Adipocyte (in vitro differentiated cells): ENCODE measurements at regions not wholly inside any gene's neighbourhood (a gene's known extent, or its start where the extent isn't known, plus 50 kb on each side); places are given as distances from the start of the nearest gene placed in this dataset.

Experiments used
- DNase-seq: peaks from one replicate; pipeline ENCODE4 v3.0.0-alpha.2; 2015; ENCODE audit warnings: low read depth
- H3K27me3 ChIP-seq: replicated peaks from 2 replicates; pipeline ENCODE4 v1.7.0; 2013; ENCODE audit warnings: mild to moderate bottlenecking, low read length, moderate library complexity; ENCODE audit not compliant: control insufficient read depth, insufficient read depth
- H3K36me3 ChIP-seq: 2 replicates; pipeline ENCODE4 v1.7.0; 2013; ENCODE audit warnings: low read length, mild to moderate bottlenecking, moderate library complexity; ENCODE audit not compliant: control insufficient read depth, insufficient read depth, severe bottlenecking
- H3K4me1 ChIP-seq: 2 replicates; pipeline ENCODE4 v1.7.0; 2013; ENCODE audit warnings: mild to moderate bottlenecking, low read length, moderate library complexity; ENCODE audit not compliant: control insufficient read depth, insufficient read depth
- H3K4me3 ChIP-seq: 2 replicates; pipeline ENCODE4 v1.7.0; 2013; ENCODE audit warnings: mild to moderate bottlenecking, low read length, moderate library complexity
- H3K9ac ChIP-seq: 2 replicates; pipeline ENCODE4 v1.7.0; 2013; ENCODE audit warnings: mild to moderate bottlenecking, low read length, moderate library complexity
- H3K9me3 ChIP-seq: 2 replicates; pipeline ENCODE4 v1.7.0; 2013; ENCODE audit warnings: mild to moderate bottlenecking, low read length, moderate library complexity; ENCODE audit not compliant: control insufficient read depth

DNA sequence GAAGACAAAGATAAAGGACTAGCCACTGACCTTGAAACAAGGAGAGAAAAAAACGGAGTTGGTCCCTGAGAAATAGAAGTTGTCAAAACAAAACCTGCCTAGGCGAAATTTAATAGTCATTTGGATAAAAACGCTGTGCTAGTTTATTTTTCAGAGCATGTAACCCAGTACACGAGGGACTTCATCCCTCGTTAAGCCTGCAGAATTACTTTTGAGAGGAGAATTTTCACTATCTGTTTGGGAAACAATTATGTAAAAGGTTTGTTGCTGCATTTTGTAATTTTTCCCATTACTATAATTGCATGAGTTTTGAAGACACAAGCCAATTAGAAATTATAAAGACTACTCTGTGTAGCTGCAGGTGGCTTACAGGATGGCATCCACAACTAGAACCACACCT lies 71.6 kb upstream of the MAP3K7 start:
- H3K27me3 ChIP-seq, result peaks cover 8% of the 10 kb centered on the region
- no peaks in the 10 kb centered on the region for H3K4me1 ChIP-seq
- H3K36me3 ChIP-seq, result no peaks in the 10 kb centered on the region
- H3K4me3 ChIP-seq, result no peak overlapping the region
- DNase-seq, result no peak
- no peak overlapping the region for H3K9ac ChIP-seq
- peaks cover 8% of the 10 kb centered on the region for H3K9me3 ChIP-seq

DNA sequence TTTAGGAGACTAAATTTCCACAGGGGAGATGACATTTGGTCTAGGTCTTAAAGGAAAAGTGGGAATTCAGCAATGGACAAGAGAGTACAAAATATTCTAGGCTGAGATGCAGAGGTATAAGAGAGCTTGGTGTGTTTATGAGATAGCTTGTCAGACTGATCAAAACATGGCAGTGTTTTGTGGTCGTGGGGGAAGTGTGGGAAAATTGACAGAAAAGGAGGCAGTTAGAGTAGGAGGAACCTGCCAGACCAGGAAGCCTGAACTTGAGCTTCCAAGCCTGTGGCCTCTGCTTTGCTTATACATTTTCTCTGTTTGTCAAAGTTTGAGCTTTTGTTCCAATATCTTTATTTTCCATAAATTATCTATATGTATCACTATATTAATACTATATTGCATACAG lies 69.5 kb upstream of the MAP3K7 start:
- no peak for DNase-seq
- no peaks in the 10 kb centered on the region for H3K36me3 ChIP-seq
- peaks cover 8% of the 10 kb centered on the region for H3K27me3 ChIP-seq
- H3K4me1 ChIP-seq, result no peaks in the 10 kb centered on the region
- H3K4me3 ChIP-seq, result no peak overlapping the region
- H3K9ac ChIP-seq, result no peak overlapping the region
- H3K9me3 ChIP-seq, result no peaks in the 10 kb centered on the region

DNA sequence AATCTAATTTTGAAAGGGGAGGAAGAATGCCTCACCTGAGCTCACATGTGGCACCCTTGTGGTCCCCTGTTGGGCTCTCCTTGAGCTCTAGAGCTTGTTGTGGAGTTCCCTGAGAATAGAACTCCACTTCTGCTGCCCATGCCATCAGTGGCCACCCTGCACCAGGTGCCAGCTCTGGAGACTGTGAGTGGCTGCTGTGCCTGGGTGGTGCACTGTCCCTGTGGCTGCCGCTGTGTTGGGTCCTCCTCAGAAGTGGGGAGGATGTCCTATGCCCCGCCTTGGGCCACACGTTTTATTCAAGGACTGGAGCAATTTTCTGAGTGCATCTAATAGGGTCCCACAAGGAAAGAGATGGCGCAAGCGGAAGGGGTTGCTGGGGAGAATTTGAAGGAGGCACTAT lies 67.9 kb upstream of the MAP3K7 start:
- Histone ChIP-seq H3K27me3 (peaks cover 15% of the 10 kb centered on the region), H3K9ac (no peak overlapping the region), H3K4me3 (no peak overlapping the region), H3K9me3 (no peaks in the 10 kb centered on the region), H3K4me1 (no peaks in the 10 kb centered on the region), H3K36me3 (no peaks in the 10 kb centered on the region)
- no peak for DNase-seq

DNA sequence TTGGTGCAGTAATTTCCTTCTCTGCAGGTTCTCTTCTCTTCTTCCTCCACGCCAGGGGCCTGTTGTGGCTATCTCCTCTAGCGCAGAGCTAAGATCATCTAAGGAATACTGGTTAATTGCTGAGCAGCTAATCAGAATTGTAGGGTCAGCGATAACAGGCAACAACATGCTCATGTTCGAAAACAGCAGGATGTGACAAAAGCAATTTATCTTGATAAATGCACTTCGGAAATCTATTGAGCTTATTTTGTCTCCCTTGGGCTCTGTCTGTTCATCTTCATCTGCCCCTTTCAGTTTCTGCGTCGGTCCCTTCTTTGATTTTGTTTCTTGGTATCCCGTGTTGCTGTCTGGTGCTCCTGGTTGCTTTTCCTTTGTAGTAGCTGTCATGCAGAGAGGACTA lies 67.3 kb upstream of the MAP3K7 start:
- DNase-seq, result no peak
- no peaks in the 10 kb centered on the region for H3K4me1 ChIP-seq
- no peak overlapping the region for H3K4me3 ChIP-seq
- H3K9me3 ChIP-seq, result no peaks in the 10 kb centered on the region
- no peak overlapping the region for H3K9ac ChIP-seq
- H3K36me3 ChIP-seq, result no peaks in the 10 kb centered on the region
- peaks cover 15% of the 10 kb centered on the region for H3K27me3 ChIP-seq

DNA sequence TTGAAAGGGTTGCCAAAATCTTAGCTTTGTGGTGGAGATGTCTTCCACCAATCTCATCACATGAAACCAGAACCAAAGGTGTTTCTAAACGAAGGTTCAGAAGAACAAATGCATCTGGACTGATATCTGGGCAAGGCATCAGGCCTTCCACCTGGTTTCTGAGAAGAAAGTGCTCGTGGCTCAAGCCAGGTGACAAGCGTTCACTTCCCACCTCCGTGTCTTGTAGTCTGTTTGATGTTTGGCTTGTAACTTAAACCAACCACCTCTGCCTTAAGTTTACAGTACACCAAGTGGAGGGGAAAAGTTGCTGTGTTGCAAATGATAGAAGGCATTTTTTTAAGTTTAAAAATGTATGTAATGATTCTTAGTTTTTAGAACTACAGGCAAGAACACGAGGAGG lies 66.9 kb upstream of the MAP3K7 start:
- Histone ChIP-seq H3K27me3 (peaks cover 15% of the 10 kb centered on the region), H3K4me1 (no peaks in the 10 kb centered on the region), H3K36me3 (no peaks in the 10 kb centered on the region), H3K9ac (no peak overlapping the region), H3K9me3 (no peaks in the 10 kb centered on the region), H3K4me3 (no peak overlapping the region)
- no peak for DNase-seq

DNA sequence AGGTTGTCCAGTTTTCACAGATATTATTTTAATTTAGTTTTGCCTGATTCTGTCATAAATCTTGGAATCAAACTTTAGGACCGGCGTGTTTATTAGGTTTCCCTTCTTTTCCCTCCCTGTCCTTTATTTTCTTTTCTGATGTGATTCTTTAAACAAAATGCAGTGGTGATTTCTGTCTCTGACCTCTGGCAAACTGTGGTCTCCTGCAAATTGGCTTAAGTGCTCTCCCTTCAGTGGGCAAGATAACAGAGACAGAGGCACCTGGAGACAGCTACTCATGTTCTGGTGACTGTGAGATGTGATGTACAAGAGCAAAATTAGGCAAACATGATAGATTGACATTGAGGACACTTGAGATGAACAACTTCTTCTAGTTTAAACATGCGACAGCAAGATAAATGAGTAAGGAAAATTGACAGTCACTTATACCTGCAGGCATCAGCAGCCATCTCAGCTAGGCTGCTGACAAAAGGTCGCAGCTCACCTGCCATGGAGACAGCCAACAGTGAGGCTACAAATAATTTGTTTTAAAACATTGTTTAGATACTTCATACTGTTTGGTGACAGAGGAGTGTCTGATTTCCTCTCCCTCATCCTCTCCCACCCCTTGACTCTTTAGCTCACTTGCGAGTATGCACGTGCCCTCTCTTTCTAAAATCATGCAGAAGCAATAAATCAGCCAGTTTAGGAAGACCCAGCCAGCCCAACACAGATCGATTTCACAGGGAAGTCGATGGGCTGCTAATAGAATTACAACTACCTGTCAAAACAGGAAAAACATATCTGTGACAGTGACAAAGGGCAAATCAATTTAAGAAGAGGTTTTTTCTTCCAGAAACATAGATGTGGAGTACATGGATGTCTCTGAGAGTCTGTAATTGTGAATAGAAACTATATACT lies 63.4 kb upstream of the MAP3K7 start:
- DNase-seq, result no peak
- H3K27me3 ChIP-seq, result peaks cover 11% of the 10 kb centered on the region
- no peaks in the 10 kb centered on the region for H3K9me3 ChIP-seq
- H3K36me3 ChIP-seq, result no peaks in the 10 kb centered on the region
- H3K4me3 ChIP-seq, result no peak overlapping the region
- no peak overlapping the region for H3K9ac ChIP-seq
- H3K4me1 ChIP-seq, result no peaks in the 10 kb centered on the region

DNA sequence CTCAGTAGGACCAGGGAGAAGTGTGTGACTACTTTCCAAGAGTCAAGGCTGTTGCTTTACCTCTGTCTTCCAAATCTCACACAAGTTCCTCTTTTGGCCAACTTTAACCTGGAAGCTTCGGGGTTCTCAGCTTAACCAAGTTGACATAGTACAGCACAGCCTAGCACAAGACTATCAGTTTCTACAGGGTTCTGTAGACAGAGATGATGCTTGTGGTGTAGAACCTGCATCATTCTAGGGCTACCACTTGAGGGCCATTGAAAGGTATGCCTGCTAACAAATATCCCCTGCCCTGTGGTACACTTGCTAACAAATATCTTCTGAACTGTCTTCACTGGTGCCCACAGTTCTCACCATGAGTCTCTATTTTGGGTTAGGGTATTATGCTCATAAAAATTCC lies 62.0 kb upstream of the MAP3K7 start:
- Histone ChIP-seq H3K9me3 (no peaks in the 10 kb centered on the region), H3K4me1 (no peaks in the 10 kb centered on the region), H3K27me3 (peaks cover 7% of the 10 kb centered on the region), H3K36me3 (no peaks in the 10 kb centered on the region), H3K4me3 (no peak overlapping the region), H3K9ac (no peak overlapping the region)
- no peak for DNase-seq

DNA sequence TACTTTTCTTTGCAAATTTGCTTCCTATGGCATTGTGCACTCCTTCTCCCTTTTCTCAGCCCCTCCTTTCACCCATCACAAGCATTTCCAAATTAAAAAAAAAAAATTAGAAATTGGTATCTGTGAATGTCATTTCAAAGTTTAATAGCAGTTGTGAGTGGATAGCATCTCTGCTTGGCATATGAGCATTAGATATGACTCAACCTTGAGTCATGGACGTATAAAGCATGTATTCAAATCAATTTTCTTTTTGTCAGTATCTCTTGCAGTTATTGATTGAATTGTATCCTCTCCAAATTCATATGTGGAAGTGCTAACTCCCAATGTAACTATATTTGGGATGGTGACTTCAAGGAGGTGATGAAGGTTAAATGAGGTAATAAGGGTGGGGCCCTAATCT lies 60.1 kb upstream of the MAP3K7 start:
- Histone ChIP-seq H3K9me3 (no peaks in the 10 kb centered on the region), H3K27me3 (peaks cover 7% of the 10 kb centered on the region), H3K4me3 (no peak overlapping the region), H3K9ac (no peak overlapping the region), H3K4me1 (no peaks in the 10 kb centered on the region), H3K36me3 (no peaks in the 10 kb centered on the region)
- no peak for DNase-seq

DNA sequence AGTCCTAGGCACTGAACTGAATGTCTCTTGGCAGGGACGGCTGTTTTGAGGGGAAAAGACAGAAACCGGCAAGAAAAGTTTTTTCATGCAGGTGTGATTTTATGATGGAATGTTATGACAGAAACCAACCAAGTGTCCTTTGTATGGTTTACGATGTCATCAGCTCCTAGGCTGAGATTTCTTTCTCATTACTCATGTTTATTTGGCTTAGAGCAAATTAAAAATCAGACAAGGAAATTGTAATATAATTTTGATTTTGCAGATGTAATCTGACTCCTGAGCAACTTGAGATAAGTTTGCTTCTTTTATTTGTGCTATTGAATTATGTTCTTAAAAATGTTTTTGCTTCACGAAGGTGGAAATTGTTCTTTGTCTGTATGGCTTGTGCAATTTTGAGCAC lies 58.8 kb upstream of the MAP3K7 start:
- Histone ChIP-seq H3K27me3 (peaks cover 7% of the 10 kb centered on the region), H3K4me1 (no peaks in the 10 kb centered on the region), H3K4me3 (no peak overlapping the region), H3K9me3 (no peaks in the 10 kb centered on the region), H3K9ac (no peak overlapping the region), H3K36me3 (no peaks in the 10 kb centered on the region)
- DNase-seq, result no peak

DNA sequence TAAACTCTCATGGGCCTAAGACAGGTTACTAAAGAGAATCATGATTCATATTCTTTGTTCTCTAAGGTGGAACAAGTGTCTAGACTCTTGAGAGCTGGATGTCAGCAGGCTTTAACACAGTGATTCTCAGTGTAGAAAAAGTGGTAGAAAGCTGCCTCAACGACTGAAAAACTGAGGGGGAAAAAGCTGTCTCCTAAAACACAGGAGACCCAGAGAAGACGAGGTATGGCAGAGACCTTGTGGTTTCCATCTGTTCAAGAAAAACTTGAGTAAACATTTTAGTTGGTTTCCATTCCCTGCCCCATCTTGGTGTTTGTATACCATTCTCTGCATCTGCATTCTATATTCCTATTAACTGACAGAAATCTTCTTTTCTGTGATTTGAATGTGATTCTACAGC lies 57.6 kb upstream of the MAP3K7 start:
- no peak for DNase-seq
- Histone ChIP-seq H3K27me3 (no peaks in the 10 kb centered on the region), H3K4me1 (no peaks in the 10 kb centered on the region), H3K4me3 (no peak overlapping the region), H3K9me3 (no peaks in the 10 kb centered on the region), H3K9ac (no peak overlapping the region), H3K36me3 (no peaks in the 10 kb centered on the region)

DNA sequence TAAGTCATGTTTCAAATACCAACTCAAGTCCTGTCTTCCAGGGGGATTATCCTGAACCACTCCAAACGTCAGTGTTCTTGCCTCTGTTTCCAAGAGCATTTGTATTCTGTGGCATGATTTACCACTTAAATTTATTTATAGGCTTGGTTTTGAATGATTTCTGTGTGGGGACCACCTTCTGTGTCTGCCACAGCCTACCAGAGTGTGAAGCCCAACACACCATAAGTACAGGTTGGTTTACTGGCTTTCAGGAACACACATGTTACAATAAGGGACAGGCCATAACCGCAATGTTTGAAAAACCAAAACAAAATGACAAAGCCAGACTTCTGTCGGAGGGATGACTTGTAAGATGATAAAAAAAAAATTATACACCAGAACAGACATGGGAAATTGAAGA lies 56.5 kb upstream of the MAP3K7 start:
- DNase-seq, result no peak
- H3K9me3 ChIP-seq, result peaks cover 5% of the 10 kb centered on the region
- H3K4me3 ChIP-seq, result no peak overlapping the region
- H3K4me1 ChIP-seq, result no peaks in the 10 kb centered on the region
- H3K9ac ChIP-seq, result no peak overlapping the region
- no peaks in the 10 kb centered on the region for H3K36me3 ChIP-seq
- H3K27me3 ChIP-seq, result no peaks in the 10 kb centered on the region

DNA sequence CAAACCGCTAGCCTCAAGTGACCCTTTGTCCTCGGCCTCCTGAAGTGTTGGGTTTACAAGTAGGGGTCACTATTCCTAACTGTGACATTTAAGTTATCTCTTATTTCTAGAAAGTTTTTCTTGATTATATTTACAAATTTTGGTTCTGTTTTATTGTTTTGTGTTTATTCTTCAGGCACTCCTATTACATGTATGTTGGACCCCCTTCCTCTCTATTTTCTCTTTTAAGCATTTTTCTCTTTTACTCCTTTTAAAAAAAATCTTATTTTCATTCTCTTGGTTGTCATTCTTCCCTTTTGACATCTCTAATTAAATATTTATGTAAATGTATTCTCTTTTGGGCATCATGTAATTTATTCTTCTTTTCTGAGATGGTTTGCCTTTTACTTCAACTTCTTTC lies 50.4 kb upstream of the MAP3K7 start:
- no peak for DNase-seq
- Histone ChIP-seq H3K27me3 (no peaks in the 10 kb centered on the region), H3K4me3 (no peak overlapping the region), H3K9ac (no peak overlapping the region), H3K9me3 (peaks cover 20% of the 10 kb centered on the region), H3K4me1 (no peaks in the 10 kb centered on the region), H3K36me3 (no peaks in the 10 kb centered on the region)
